GM12878 (cell line): ENCODE measurements at regions not wholly inside any gene's neighbourhood (a gene's known extent, or its start where the extent isn't known, plus 50 kb on each side); places are given as distances from the start of the nearest gene placed in this dataset.

Experiments used
- ATAC-seq: fragments of 200-7000 bp; cut with Tn5 transposase; 3 replicates; pipeline ENCODE4 v1.9.1; 2020; ENCODE audit warnings: mild to moderate bottlenecking, moderate library complexity
- BruUV-seq: library from RNA; stranded (reverse); fragments of 400-500 nt; replicated peaks from 2 replicates; lab custom pipeline; 2021; lab: Mats Ljungman, UMichigan
- CTCF ChIA-PET: fragments of 300-600 bp; sonication (Branson Sonifier 250); formaldehyde crosslinking; extraction: SDS; loops from one replicate; lab custom pipeline; 2021; ENCODE audit warnings: inconsistent platforms; lab: Yijun Ruan, JAX
- POLR2A ChIA-PET: fragments of 350-600 bp; formaldehyde crosslinking; extraction: SDS; loops from one replicate; lab custom pipeline; 2021; ENCODE audit warnings: inconsistent platforms; lab: Charles Lee
- RAD21 ChIA-PET: fragments of 300-600 bp; sonication (Branson Sonifier 250); formaldehyde crosslinking; loops from one replicate; lab custom pipeline; 2023; ENCODE audit warnings: antibody characterized with exemption; ENCODE audit not compliant: unreplicated experiment; lab: Charles Lee
- SMC1A ChIA-PET: fragments of 300-600 bp; sonication (Branson Sonifier 250); formaldehyde crosslinking; loops from one replicate; lab custom pipeline; 2023; ENCODE audit not compliant: unreplicated experiment, uncharacterized antibody; lab: Charles Lee
- DNase-seq: peaks from one replicate; pipeline ENCODE4 v3.0.0-alpha.2; 2011; ENCODE audit warnings: low read depth, low spot score
- FAIRE-seq: peaks from 3 replicates; lab custom pipeline; 2011; peaks lifted over from hg19 to GRCh38; lab: Jason Lieb, UNC
- H2AFZ ChIP-seq: 2 replicates; pipeline ENCODE4 v1.6.0; 2011; ENCODE audit warnings: low read depth, low read length, control low read depth; ENCODE audit not compliant: control insufficient read depth
- H3K27ac ChIP-seq: 2 replicates; pipeline ENCODE4 v1.5.1; 2011; ENCODE audit warnings: control low read depth; ENCODE audit not compliant: control insufficient read depth, insufficient read depth
- H3K27me3 ChIP-seq, 2 experiments: replicated peaks in 1 of 2; 2 replicates each; pipeline versions ENCODE4 v1.6.0 to v1.6.1; 2011; ENCODE audit warnings: low read length in 1 of 2; ENCODE audit not compliant: control insufficient read depth in 2 of 2, insufficient read depth in 2 of 2
- H3K36me3 ChIP-seq, 2 experiments: 2 replicates each; pipeline ENCODE4 v1.5.1; 2011; ENCODE audit warnings: low read length in 1 of 2; ENCODE audit not compliant: control insufficient read depth in 2 of 2, insufficient read depth in 2 of 2
- H3K4me1 ChIP-seq: 2 replicates; pipeline ENCODE4 v1.6.1; 2011; ENCODE audit warnings: mild to moderate bottlenecking, low read length, moderate library complexity, mixed read lengths; ENCODE audit not compliant: control insufficient read depth, insufficient read depth
- H3K4me2 ChIP-seq: 2 replicates; pipeline ENCODE4 v1.6.0; 2011; ENCODE audit warnings: control low read depth; ENCODE audit not compliant: control insufficient read depth, insufficient read depth
- H3K4me3 ChIP-seq: fragments of 200-600 bp; sonication (generic); 2 replicates; pipeline ENCODE4 v1.5.1; 2016
- H3K79me2 ChIP-seq: 2 replicates; pipeline ENCODE4 v1.6.0; 2011; ENCODE audit warnings: low read length; ENCODE audit not compliant: control insufficient read depth, insufficient read depth
- H3K9ac ChIP-seq: 2 replicates; pipeline ENCODE4 v1.8.0; 2011; ENCODE audit warnings: low read length, control low read depth, mixed read lengths; ENCODE audit not compliant: control insufficient read depth, insufficient read depth
- H3K9me3 ChIP-seq: replicated peaks from 3 replicates; pipeline ENCODE4 v1.5.1; 2011; ENCODE audit warnings: mild to moderate bottlenecking, low read length; ENCODE audit not compliant: control insufficient read depth, insufficient read depth
- H4K20me1 ChIP-seq: 2 replicates; pipeline ENCODE4 v1.6.0; 2011; ENCODE audit not compliant: control insufficient read depth, insufficient read depth
- BRCA1 ChIP-seq: IDR thresholded peaks from 2 replicates; pipeline ENCODE4 v1.6.1; 2011; ENCODE audit warnings: low read depth, low read length, improper control_type of control experiment
- CBX3 ChIP-seq: fragments of 200-600 bp; sonication (generic); IDR thresholded peaks from 2 replicates; pipeline ENCODE4 v1.6.1; 2016; ENCODE audit warnings: low read depth, borderline replicate concordance
- EP300 ChIP-seq, 2 experiments: fragments of 150-350 bp in 1 of 2; IDR thresholded peaks; 2 replicates each; pipeline ENCODE4 v1.6.1; 2011 to 2012; ENCODE audit warnings: low read depth in 2 of 2, low read length in 2 of 2, borderline replicate concordance in 1 of 2, improper control_type of control experiment in 1 of 2, inconsistent platforms in 1 of 2; ENCODE audit not compliant: control insufficient read depth in 1 of 2
- NR2C1 ChIP-seq: fragments of 450-650 bp; IDR thresholded peaks from 2 replicates; pipeline ENCODE4 v1.6.1; 2017; ENCODE audit warnings: antibody characterized with exemption, mild to moderate bottlenecking, moderate library complexity
- RAD51 ChIP-seq: fragments of 450-650 bp; IDR thresholded peaks from 2 replicates; pipeline ENCODE4 v1.6.1; 2016; ENCODE audit warnings: moderate library complexity, mild to moderate bottlenecking, inconsistent platforms
- RBBP5 ChIP-seq: fragments of 200-600 bp; sonication (generic); conservative IDR thresholded peaks from 2 replicates; pipeline ENCODE4 v1.6.1; 2016
- STAT3 ChIP-seq: IDR thresholded peaks from 2 replicates; pipeline ENCODE4 v1.6.1; 2011; ENCODE audit warnings: low read depth, low read length, improper control_type of control experiment
- ZNF207 ChIP-seq: fragments of 450-650 bp; IDR thresholded peaks from 2 replicates; pipeline ENCODE4 v1.6.1; 2014; ENCODE audit warnings: antibody characterized with exemption, mild to moderate bottlenecking, borderline replicate concordance
- ZNF217 ChIP-seq: fragments of 450-650 bp; IDR thresholded peaks from 2 replicates; pipeline ENCODE4 v1.6.1; 2017; ENCODE audit warnings: antibody characterized with exemption, mild to moderate bottlenecking
- ZNF24 ChIP-seq: fragments of 450-650 bp; IDR thresholded peaks from 2 replicates; pipeline ENCODE4 v1.6.1; 2017; ENCODE audit warnings: antibody characterized with exemption, mild to moderate bottlenecking
- ZSCAN29 ChIP-seq: fragments of 450-650 bp; IDR thresholded peaks from 2 replicates; pipeline ENCODE4 v1.6.1; 2017; ENCODE audit warnings: mild to moderate bottlenecking, moderate library complexity
- WGBS: methylation state at CpG from one replicate; pipeline ENCODE4 v1.1.6; 2016; ENCODE audit warnings: low lambda C conversion rate; ENCODE audit not compliant: insufficient replicate concordance, insufficient coverage; ENCODE audit errors: missing lambda C conversion rate; 5-methylcytosine and 5-hydroxymethylcytosine counted together
- in situ Hi-C: fragments of 300-500 bp; cut with MboI; formaldehyde crosslinking; loops from 9 replicates; pipeline ENCODE4 v1.14.3; 2018; ENCODE audit warnings: mixed read lengths
- intact Hi-C: fragments of 100-400 bp; cut with micrococcal nuclease; formaldehyde crosslinking; loops from one replicate; pipeline ENCODE4 v1.14.2; 2022; ENCODE audit not compliant: unreplicated experiment
- TF ChIP-seq, protein P1 (sequence below): IDR thresholded peaks from 2 replicates; pipeline ENCODE4 v1.6.1; 2011; ENCODE audit warnings: borderline replicate concordance, low read depth, mild to moderate bottlenecking, moderate library complexity, mixed read lengths, low read length; ENCODE audit not compliant: insufficient read depth; ENCODE audit errors: extremely low read length
- TF ChIP-seq, protein P2 (sequence below): IDR thresholded peaks from 2 replicates; pipeline ENCODE4 v1.6.1; 2012; ENCODE audit warnings: low read depth, low read length, improper control_type of control experiment
- TF ChIP-seq, protein P3 (sequence below): fragments of 450-650 bp; IDR thresholded peaks from 2 replicates; pipeline ENCODE4 v1.6.1; 2016; ENCODE audit warnings: mild to moderate bottlenecking
- TF ChIP-seq, protein P4 (sequence below): fragments of 450-650 bp; IDR thresholded peaks from 2 replicates; pipeline ENCODE4 v1.6.1; 2017; ENCODE audit warnings: mild to moderate bottlenecking, moderate library complexity
- TF ChIP-seq, protein P5 (sequence below): fragments of 450-650 bp; IDR thresholded peaks from 2 replicates; pipeline ENCODE4 v1.6.1; 2016; ENCODE audit warnings: mild to moderate bottlenecking

DNA sequence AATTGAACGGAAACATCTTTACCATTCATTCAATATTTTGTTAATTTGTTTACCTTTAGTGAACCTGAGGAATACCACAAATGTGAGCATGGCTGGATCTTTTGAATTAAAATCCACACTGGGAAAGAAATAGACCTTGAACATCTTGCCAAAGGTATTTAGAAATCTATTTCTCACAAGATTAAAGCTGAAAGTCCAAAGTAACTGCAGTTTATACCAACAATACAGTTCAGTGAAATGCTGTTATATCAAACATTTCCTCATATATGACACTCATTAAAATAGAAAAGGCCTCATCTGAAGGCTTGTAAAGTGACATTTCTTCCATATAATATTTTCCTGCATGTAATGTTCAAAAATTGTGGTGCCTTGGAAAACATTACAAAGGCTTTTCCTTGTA lies 166.5 kb upstream of the HAND2 start:
- Histone ChIP-seq H3K27me3 (no peaks in the 10 kb centered on the region; a peak in 1 of 4 replicates), H3K4me2 (no peak overlapping the region), H3K36me3 (no peaks in the 10 kb centered on the region), H2AFZ (no peak overlapping the region), H3K4me1 (no peaks in the 10 kb centered on the region), H3K9me3 (no peaks in the 10 kb centered on the region), H3K9ac (no peak overlapping the region), H3K27ac (no peak overlapping the region), H4K20me1 (no peaks in the 10 kb centered on the region), H3K4me3 (no peak overlapping the region), H3K79me2 (no peaks in the 10 kb centered on the region)
- DNase-seq (no peak), FAIRE-seq (no peak), ATAC-seq (no peak)
- 43% methylated on average over 1 of the region's 1 CpG for WGBS
- BruUV-seq, result no TSS peak
- ChIA-PET CTCF (no interaction called here), SMC1A (no interaction called here), POLR2A (no interaction called here), RAD21 (no interaction called here)
- in situ Hi-C loops (no loop called here), intact Hi-C loops (no loop called here)
- TF ChIP-seq, protein P1, sequence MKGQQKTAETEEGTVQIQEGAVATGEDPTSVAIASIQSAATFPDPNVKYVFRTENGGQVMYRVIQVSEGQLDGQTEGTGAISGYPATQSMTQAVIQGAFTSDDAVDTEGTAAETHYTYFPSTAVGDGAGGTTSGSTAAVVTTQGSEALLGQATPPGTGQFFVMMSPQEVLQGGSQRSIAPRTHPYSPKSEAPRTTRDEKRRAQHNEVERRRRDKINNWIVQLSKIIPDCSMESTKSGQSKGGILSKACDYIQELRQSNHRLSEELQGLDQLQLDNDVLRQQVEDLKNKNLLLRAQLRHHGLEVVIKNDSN, result no peak
- TF ChIP-seq ZNF207 (no peak), RBBP5 (no peak), BRCA1 (no peak), EP300 (IDR thresholded peaks at IDR 0.05; ENCODE audit: borderline replicate concordance in 1 of 2, control insufficient read depth in 1 of 2, low read depth in 2 of 2, low read length in 2 of 2) (no peak), ZSCAN29 (no peak), CBX3 (no peak), STAT3 (no peak), NR2C1 (no peak), ZNF217 (no peak), ZNF24 (no peak), RAD51 (no peak)
- TF ChIP-seq, protein P2, sequence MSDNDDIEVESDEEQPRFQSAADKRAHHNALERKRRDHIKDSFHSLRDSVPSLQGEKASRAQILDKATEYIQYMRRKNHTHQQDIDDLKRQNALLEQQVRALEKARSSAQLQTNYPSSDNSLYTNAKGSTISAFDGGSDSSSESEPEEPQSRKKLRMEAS, result no peak
- TF ChIP-seq, protein P3, sequence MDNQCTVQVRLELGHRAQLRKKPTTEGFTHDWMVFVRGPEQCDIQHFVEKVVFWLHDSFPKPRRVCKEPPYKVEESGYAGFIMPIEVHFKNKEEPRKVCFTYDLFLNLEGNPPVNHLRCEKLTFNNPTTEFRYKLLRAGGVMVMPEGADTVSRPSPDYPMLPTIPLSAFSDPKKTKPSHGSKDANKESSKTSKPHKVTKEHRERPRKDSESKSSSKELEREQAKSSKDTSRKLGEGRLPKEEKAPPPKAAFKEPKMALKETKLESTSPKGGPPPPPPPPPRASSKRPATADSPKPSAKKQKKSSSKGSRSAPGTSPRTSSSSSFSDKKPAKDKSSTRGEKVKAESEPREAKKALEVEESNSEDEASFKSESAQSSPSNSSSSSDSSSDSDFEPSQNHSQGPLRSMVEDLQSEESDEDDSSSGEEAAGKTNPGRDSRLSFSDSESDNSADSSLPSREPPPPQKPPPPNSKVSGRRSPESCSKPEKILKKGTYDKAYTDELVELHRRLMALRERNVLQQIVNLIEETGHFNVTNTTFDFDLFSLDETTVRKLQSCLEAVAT, result no peak
- TF ChIP-seq, protein P4, sequence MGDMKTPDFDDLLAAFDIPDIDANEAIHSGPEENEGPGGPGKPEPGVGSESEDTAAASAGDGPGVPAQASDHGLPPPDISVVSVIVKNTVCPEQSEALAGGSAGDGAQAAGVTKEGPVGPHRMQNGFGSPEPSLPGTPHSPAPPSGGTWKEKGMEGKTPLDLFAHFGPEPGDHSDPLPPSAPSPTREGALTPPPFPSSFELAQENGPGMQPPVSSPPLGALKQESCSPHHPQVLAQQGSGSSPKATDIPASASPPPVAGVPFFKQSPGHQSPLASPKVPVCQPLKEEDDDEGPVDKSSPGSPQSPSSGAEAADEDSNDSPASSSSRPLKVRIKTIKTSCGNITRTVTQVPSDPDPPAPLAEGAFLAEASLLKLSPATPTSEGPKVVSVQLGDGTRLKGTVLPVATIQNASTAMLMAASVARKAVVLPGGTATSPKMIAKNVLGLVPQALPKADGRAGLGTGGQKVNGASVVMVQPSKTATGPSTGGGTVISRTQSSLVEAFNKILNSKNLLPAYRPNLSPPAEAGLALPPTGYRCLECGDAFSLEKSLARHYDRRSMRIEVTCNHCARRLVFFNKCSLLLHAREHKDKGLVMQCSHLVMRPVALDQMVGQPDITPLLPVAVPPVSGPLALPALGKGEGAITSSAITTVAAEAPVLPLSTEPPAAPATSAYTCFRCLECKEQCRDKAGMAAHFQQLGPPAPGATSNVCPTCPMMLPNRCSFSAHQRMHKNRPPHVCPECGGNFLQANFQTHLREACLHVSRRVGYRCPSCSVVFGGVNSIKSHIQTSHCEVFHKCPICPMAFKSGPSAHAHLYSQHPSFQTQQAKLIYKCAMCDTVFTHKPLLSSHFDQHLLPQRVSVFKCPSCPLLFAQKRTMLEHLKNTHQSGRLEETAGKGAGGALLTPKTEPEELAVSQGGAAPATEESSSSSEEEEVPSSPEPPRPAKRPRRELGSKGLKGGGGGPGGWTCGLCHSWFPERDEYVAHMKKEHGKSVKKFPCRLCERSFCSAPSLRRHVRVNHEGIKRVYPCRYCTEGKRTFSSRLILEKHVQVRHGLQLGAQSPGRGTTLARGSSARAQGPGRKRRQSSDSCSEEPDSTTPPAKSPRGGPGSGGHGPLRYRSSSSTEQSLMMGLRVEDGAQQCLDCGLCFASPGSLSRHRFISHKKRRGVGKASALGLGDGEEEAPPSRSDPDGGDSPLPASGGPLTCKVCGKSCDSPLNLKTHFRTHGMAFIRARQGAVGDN, result no peak
- TF ChIP-seq, protein P5, sequence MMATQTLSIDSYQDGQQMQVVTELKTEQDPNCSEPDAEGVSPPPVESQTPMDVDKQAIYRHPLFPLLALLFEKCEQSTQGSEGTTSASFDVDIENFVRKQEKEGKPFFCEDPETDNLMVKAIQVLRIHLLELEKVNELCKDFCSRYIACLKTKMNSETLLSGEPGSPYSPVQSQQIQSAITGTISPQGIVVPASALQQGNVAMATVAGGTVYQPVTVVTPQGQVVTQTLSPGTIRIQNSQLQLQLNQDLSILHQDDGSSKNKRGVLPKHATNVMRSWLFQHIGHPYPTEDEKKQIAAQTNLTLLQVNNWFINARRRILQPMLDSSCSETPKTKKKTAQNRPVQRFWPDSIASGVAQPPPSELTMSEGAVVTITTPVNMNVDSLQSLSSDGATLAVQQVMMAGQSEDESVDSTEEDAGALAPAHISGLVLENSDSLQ, result no peak
